GM19025 (cell line): ENCODE measurements at regions not wholly inside any gene's neighbourhood (a gene's known extent, or its start where the extent isn't known, plus 50 kb on each side); places are given as distances from the start of the nearest gene placed in this dataset.

Experiments
- ATAC-seq: cut with Tn5 transposase; IDR thresholded peaks from one replicate; pipeline ENCODE4 v1.9.1; 2021; ENCODE audit warnings: mild to moderate bottlenecking, low read depth, moderate library complexity; ENCODE audit not compliant: unreplicated experiment

GRCh38 chrX:20884565-20884964 lies 489.7 kb upstream of the CNKSR2 start:
- no peak for ATAC-seq

GRCh38 chrX:20863649-20864048 lies 510.6 kb upstream of the CNKSR2 start:
- no peak for ATAC-seq

- no peak for ATAC-seq
Observed at GRCh38 chrX:20861113-20861512, 513.1 kb upstream of the CNKSR2 start.

- ATAC-seq = no peak
Observed at GRCh38 chrX:20857746-20858145, 516.5 kb upstream of the CNKSR2 start.

GRCh38 chrX:20838477-20838876 lies 535.7 kb upstream of the CNKSR2 start:
- no peak for ATAC-seq

- no peak for ATAC-seq
Observed at GRCh38 chrX:20829665-20830491, 544.3 kb upstream of the CNKSR2 start.

- ATAC-seq = no peak
Observed at GRCh38 chrX:20825984-20826383, 548.2 kb upstream of the CNKSR2 start.

- ATAC-seq = no peak
Observed at GRCh38 chrX:20803971-20804370, 537.3 kb upstream of the RPS6KA3 start.

GRCh38 chrX:20802036-20802435 lies 535.3 kb upstream of the RPS6KA3 start:
- ATAC-seq = no peak

GRCh38 chrX:20796450-20796849 lies 529.7 kb upstream of the RPS6KA3 start:
- ATAC-seq = no peak

- no peak for ATAC-seq
Observed at GRCh38 chrX:20789103-20789502, 522.4 kb upstream of the RPS6KA3 start.

- ATAC-seq = no peak
Observed at GRCh38 chrX:20767346-20767745, 500.6 kb upstream of the RPS6KA3 start.

GRCh38 chrX:20756585-20756984 lies 489.9 kb upstream of the RPS6KA3 start:
- no peak for ATAC-seq

- no peak for ATAC-seq
Observed at GRCh38 chrX:20753076-20753475, 486.4 kb upstream of the RPS6KA3 start.

- ATAC-seq = no peak
Observed at GRCh38 chrX:20746690-20747089, 480.0 kb upstream of the RPS6KA3 start.

- ATAC-seq = no peak
Observed at GRCh38 chrX:20743046-20743445, 476.3 kb upstream of the RPS6KA3 start.

GRCh38 chrX:20742106-20742505 lies 475.4 kb upstream of the RPS6KA3 start:
- ATAC-seq = no peak

GRCh38 chrX:20740443-20740842 lies 473.7 kb upstream of the RPS6KA3 start:
- ATAC-seq = no peak

- ATAC-seq = no peak
Observed at GRCh38 chrX:20739038-20739745, 472.5 kb upstream of the RPS6KA3 start.

- ATAC-seq = no peak
Observed at GRCh38 chrX:20729416-20729815, 462.7 kb upstream of the RPS6KA3 start.

GRCh38 chrX:20727447-20727846 lies 460.7 kb upstream of the RPS6KA3 start:
- ATAC-seq = no peak
